Muscle layer of colon (tissue), 2 donors: ENCODE measurements at regions not wholly inside any gene's neighbourhood (a gene's known extent, or its start where the extent isn't known, plus 50 kb on each side); places are given as distances from the start of the nearest gene placed in this dataset.

Experiments used
- H3K27ac ChIP-seq: one replicate; pipeline ENCODE4 v1.7.0; 2013; ENCODE audit warnings: low read depth, mild to moderate bottlenecking, low read length, moderate library complexity
- H3K27me3 ChIP-seq, 2 donors: one replicate each; pipeline ENCODE4 v1.7.0; 2013; ENCODE audit warnings: low read length in 2 of 2, mild to moderate bottlenecking in 2 of 2; ENCODE audit not compliant: insufficient read depth in 2 of 2, control insufficient read depth in 1 of 2
- H3K36me3 ChIP-seq: one replicate; pipeline ENCODE4 v1.7.0; 2013; ENCODE audit warnings: mild to moderate bottlenecking, low read length; ENCODE audit not compliant: insufficient read depth
- H3K4me1 ChIP-seq: one replicate; pipeline ENCODE4 v1.7.0; 2013; ENCODE audit warnings: mild to moderate bottlenecking, low read length; ENCODE audit not compliant: insufficient read depth
- H3K4me3 ChIP-seq, 2 donors: one replicate each; pipeline ENCODE4 v1.7.0; 2013; ENCODE audit warnings: low read length in 2 of 2, low read depth in 1 of 2, mild to moderate bottlenecking in 1 of 2, moderate library complexity in 1 of 2
- H3K9ac ChIP-seq: one replicate; pipeline ENCODE4 v1.7.0; 2013; ENCODE audit warnings: low read length
- H3K9me3 ChIP-seq: one replicate; pipeline ENCODE4 v1.7.0; 2013; ENCODE audit warnings: mild to moderate bottlenecking, low read length
- donor health status: abdominal sarcoma.
- donor health status: Adenocarcinoma of cecum.

GRCh38 chr14:87508333-87508732, 484.6 kb downstream of the GALC start:
- Histone ChIP-seq H3K4me3 (no peak overlapping the region), H3K9me3 (no peaks in the 10 kb centered on the region), H3K27me3 (no peaks in the 10 kb centered on the region), H3K4me1 (no peaks in the 10 kb centered on the region), H3K36me3 (no peaks in the 10 kb centered on the region), H3K9ac (no peak overlapping the region), H3K27ac (no peak overlapping the region)

- no peak overlapping the region for H3K9ac ChIP-seq
- no peak overlapping the region for H3K27ac ChIP-seq
- H3K9me3 ChIP-seq, result no peaks in the 10 kb centered on the region
- H3K4me3 ChIP-seq, result no peak overlapping the region
- no peaks in the 10 kb centered on the region for H3K4me1 ChIP-seq
- H3K27me3 ChIP-seq, result no peaks in the 10 kb centered on the region
- no peaks in the 10 kb centered on the region for H3K36me3 ChIP-seq
These were observed 489.3 kb downstream of the GALC start for GRCh38 chr14:87503711-87504110.

GRCh38 chr14:87497301-87497700, 495.7 kb downstream of the GALC start:
- no peak overlapping the region for H3K27ac ChIP-seq
- H3K4me1 ChIP-seq, result peaks cover 12% of the 10 kb centered on the region
- H3K27me3 ChIP-seq, result no peaks in the 10 kb centered on the region
- no peak overlapping the region for H3K4me3 ChIP-seq
- no peaks in the 10 kb centered on the region for H3K9me3 ChIP-seq
- H3K9ac ChIP-seq, result no peak overlapping the region
- H3K36me3 ChIP-seq, result no peaks in the 10 kb centered on the region

- no peaks in the 10 kb centered on the region for H3K36me3 ChIP-seq
- H3K4me3 ChIP-seq, result no peak overlapping the region
- no peak overlapping the region for H3K9ac ChIP-seq
- no peaks in the 10 kb centered on the region for H3K27me3 ChIP-seq
- no peaks in the 10 kb centered on the region for H3K9me3 ChIP-seq
- H3K4me1 ChIP-seq, result peaks cover 12% of the 10 kb centered on the region
- H3K27ac ChIP-seq, result no peak overlapping the region
These were observed 499.0 kb downstream of the GALC start for GRCh38 chr14:87494010-87494409.

- Histone ChIP-seq H3K4me3 (no peak overlapping the region), H3K27me3 (no peaks in the 10 kb centered on the region), H3K9me3 (no peaks in the 10 kb centered on the region), H3K4me1 (peaks cover 3% of the 10 kb centered on the region), H3K27ac (no peak overlapping the region), H3K36me3 (no peaks in the 10 kb centered on the region), H3K9ac (no peak overlapping the region)
These were observed 500.4 kb downstream of the GALC start for GRCh38 chr14:87492561-87492960.

GRCh38 chr14:87491816-87492215, 501.2 kb downstream of the GALC start:
- H3K4me3 ChIP-seq, result no peak overlapping the region
- H3K9me3 ChIP-seq, result no peaks in the 10 kb centered on the region
- no peak overlapping the region for H3K27ac ChIP-seq
- no peaks in the 10 kb centered on the region for H3K27me3 ChIP-seq
- H3K9ac ChIP-seq, result no peak overlapping the region
- H3K4me1 ChIP-seq, result no peaks in the 10 kb centered on the region
- no peaks in the 10 kb centered on the region for H3K36me3 ChIP-seq

- no peaks in the 10 kb centered on the region for H3K4me1 ChIP-seq
- H3K36me3 ChIP-seq, result no peaks in the 10 kb centered on the region
- no peaks in the 10 kb centered on the region for H3K9me3 ChIP-seq
- H3K27me3 ChIP-seq, result no peaks in the 10 kb centered on the region
- H3K9ac ChIP-seq, result no peak overlapping the region
- H3K4me3 ChIP-seq, result no peak overlapping the region
- H3K27ac ChIP-seq, result no peak overlapping the region
These were observed 503.7 kb downstream of the GALC start for GRCh38 chr14:87489196-87489819.

GRCh38 chr14:87483271-87484260, 509.4 kb downstream of the GALC start:
- H3K9me3 ChIP-seq, result no peaks in the 10 kb centered on the region

GRCh38 chr14:87468531-87468930, 524.5 kb downstream of the GALC start:
- no peaks in the 10 kb centered on the region for H3K9me3 ChIP-seq
- no peak overlapping the region for H3K27ac ChIP-seq
- no peaks in the 10 kb centered on the region for H3K4me1 ChIP-seq
- H3K36me3 ChIP-seq, result no peaks in the 10 kb centered on the region
- H3K27me3 ChIP-seq, result no peaks in the 10 kb centered on the region
- H3K4me3 ChIP-seq, result no peak overlapping the region
- no peak overlapping the region for H3K9ac ChIP-seq

More at GRCh38 chr14:87483271-87484260, 509.4 kb downstream of the GALC start:
- H3K4me1 ChIP-seq, result no peaks in the 10 kb centered on the region
- H3K4me3 ChIP-seq, result no peak overlapping the region
- H3K9ac ChIP-seq, result no peak overlapping the region
- no peaks in the 10 kb centered on the region for H3K27me3 ChIP-seq
- H3K27ac ChIP-seq, result no peak overlapping the region
- no peaks in the 10 kb centered on the region for H3K36me3 ChIP-seq

GRCh38 chr14:87467578-87467977, 525.4 kb downstream of the GALC start:
- H3K4me1 ChIP-seq, result no peaks in the 10 kb centered on the region
- no peak overlapping the region for H3K4me3 ChIP-seq
- H3K27ac ChIP-seq, result no peak overlapping the region
- H3K36me3 ChIP-seq, result no peaks in the 10 kb centered on the region
- H3K27me3 ChIP-seq, result no peaks in the 10 kb centered on the region
- H3K9ac ChIP-seq, result no peak overlapping the region
- H3K9me3 ChIP-seq, result no peaks in the 10 kb centered on the region

- Histone ChIP-seq H3K4me1 (no peaks in the 10 kb centered on the region), H3K4me3 (no peak overlapping the region), H3K27me3 (no peaks in the 10 kb centered on the region), H3K9me3 (no peaks in the 10 kb centered on the region), H3K27ac (no peak overlapping the region), H3K36me3 (no peaks in the 10 kb centered on the region), H3K9ac (no peak overlapping the region)
These were observed 527.2 kb downstream of the GALC start for GRCh38 chr14:87465770-87466169.
